Thoracic aorta (tissue), 2 donors: ENCODE measurements at regions not wholly inside any gene's neighbourhood (a gene's known extent, or its start where the extent isn't known, plus 50 kb on each side); places are given as distances from the start of the nearest gene placed in this dataset.

Source experiments
- ATAC-seq: fragments of 150-250 bp; one replicate; pipeline ENCODE4 v1.8.0; 2017; ENCODE audit warnings: low read depth; ENCODE audit not compliant: insufficient number of reproducible peaks, low FRiP score
- DNase-seq: peaks from one replicate; pipeline ENCODE4 v3.0.0-alpha.2; 2020; ENCODE audit warnings: low spot score
- H3K27ac ChIP-seq, 2 donors: fragments of 200-600 bp; sonication (generic); 1 replicate in 1 of 2; 2 replicates in 1 of 2; pipeline ENCODE4 v1.5.1; 2016; ENCODE audit warnings: mild to moderate bottlenecking in 2 of 2, moderate library complexity in 2 of 2
- H3K27me3 ChIP-seq: fragments of 200-600 bp; sonication (generic); replicated peaks from 2 replicates; pipeline ENCODE4 v1.6.0; 2016; ENCODE audit warnings: mild to moderate bottlenecking; ENCODE audit not compliant: insufficient read depth
- H3K36me3 ChIP-seq: fragments of 200-600 bp; sonication (generic); one replicate; pipeline ENCODE4 v1.5.1; 2016
- H3K4me1 ChIP-seq, 2 donors: fragments of 200-600 bp; sonication (generic); 1 replicate in 1 of 2; 2 replicates in 1 of 2; pipeline versions ENCODE4 v1.5.1 to v1.6.0; 2016; ENCODE audit warnings: low read depth in 2 of 2, mild to moderate bottlenecking in 1 of 2; ENCODE audit not compliant: control insufficient read depth in 1 of 2
- H3K4me3 ChIP-seq: fragments of 200-600 bp; sonication (generic); 2 replicates; pipeline ENCODE4 v1.5.1; 2016; ENCODE audit warnings: mild to moderate bottlenecking
- H3K9me3 ChIP-seq: fragments of 200-600 bp; sonication (generic); 2 replicates; pipeline ENCODE4 v1.5.1; 2016
- CTCF ChIP-seq: fragments of 200-600 bp; sonication (generic); IDR thresholded peaks from one replicate; pipeline ENCODE4 v1.5.1; 2019; ENCODE audit warnings: antibody characterized with exemption

DNA sequence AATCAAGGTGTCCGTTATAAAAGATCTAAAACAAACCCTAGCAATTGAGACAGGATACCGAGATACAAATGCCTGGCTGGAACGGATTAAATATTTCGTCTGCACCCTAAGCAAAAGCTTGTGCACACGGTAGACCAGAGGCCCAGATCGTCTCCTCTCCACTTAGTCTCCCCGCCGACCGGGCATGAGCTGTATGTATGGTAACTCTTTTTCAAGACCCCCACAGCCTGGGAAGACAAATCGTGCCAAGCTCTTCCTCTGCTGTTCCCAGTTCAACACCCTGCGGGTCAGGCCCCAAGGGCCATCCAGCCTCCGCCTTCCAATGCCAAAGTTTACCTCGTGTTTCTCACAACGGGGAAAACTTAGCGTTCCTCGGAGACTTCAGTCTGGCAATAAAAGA lies 285.7 kb upstream of the GALNT17 start:
- H3K4me1 ChIP-seq: no peaks in the 10 kb centered on the region
- H3K27ac ChIP-seq: no peak overlapping the region
- H3K36me3 ChIP-seq: no peaks in the 10 kb centered on the region
- H3K9me3 ChIP-seq: peaks cover 4% of the 10 kb centered on the region
- H3K27me3 ChIP-seq: no peaks in the 10 kb centered on the region
- DNase-seq (no peak), ATAC-seq (no peak)
- no peak overlapping the region for H3K4me3 ChIP-seq
- no peak for TF ChIP-seq CTCF

GRCh38 chr7:70849580-70850235 lies 282.2 kb upstream of the GALNT17 start:
- DNase-seq (no peak), ATAC-seq (no peak)
- no peaks in the 10 kb centered on the region for H3K27me3 ChIP-seq
- H3K36me3 ChIP-seq: no peaks in the 10 kb centered on the region
- H3K27ac ChIP-seq: no peak overlapping the region
- no peaks in the 10 kb centered on the region for H3K4me1 ChIP-seq
- TF ChIP-seq CTCF: no peak
- no peak overlapping the region for H3K4me3 ChIP-seq
- peaks cover 4% of the 10 kb centered on the region for H3K9me3 ChIP-seq

GRCh38 chr7:70855373-70855772 lies 276.6 kb upstream of the GALNT17 start:
- ATAC-seq: no peak
- no peak overlapping the region for H3K27ac ChIP-seq
- H3K9me3 ChIP-seq: no peaks in the 10 kb centered on the region
- no peak overlapping the region for H3K4me3 ChIP-seq
- H3K4me1 ChIP-seq: no peaks in the 10 kb centered on the region
- no peaks in the 10 kb centered on the region for H3K36me3 ChIP-seq
- H3K27me3 ChIP-seq: no peaks in the 10 kb centered on the region
- no peak for TF ChIP-seq CTCF
- no peak for DNase-seq

DNA sequence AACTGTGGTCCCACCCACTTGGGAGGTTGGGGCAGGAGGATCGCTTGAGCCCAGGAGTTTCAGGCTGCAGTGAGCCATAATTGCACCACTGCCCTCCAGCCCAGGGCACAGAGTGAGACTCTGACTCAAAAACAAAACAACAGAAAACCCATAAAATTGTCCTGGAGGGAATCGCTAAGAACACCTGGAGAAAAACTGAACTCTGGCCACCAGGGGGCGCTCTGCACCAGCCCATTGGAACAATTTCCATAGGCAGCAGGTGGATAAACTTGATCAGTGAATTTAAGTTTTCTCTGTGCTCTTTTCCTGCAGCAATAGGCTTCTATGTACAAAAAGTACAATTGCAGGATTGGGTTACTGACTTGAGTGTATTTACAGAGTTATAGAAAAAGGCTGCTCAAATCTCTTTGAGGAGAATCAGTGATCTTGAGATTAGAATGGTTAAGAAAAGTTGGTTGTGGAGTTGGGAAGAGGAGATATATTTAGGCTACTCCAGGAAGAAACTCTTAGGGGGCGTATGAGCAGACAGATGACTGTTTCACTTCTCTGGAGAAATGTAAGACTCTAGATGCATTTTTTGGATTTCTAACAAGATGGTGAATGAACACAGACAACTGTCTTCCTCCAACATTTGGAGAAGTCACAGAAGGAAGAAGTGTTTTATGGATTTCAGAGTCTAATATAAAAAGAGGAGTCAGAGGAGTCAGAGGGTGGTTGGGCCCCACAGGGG lies 274.9 kb upstream of the GALNT17 start:
- ATAC-seq (no peak), DNase-seq (no peak)
- Histone ChIP-seq H3K36me3 (no peaks in the 10 kb centered on the region), H3K27ac (no peak overlapping the region), H3K27me3 (no peaks in the 10 kb centered on the region), H3K9me3 (no peaks in the 10 kb centered on the region), H3K4me3 (no peak overlapping the region), H3K4me1 (no peaks in the 10 kb centered on the region)
- TF ChIP-seq CTCF: peak; percentile 89

DNA sequence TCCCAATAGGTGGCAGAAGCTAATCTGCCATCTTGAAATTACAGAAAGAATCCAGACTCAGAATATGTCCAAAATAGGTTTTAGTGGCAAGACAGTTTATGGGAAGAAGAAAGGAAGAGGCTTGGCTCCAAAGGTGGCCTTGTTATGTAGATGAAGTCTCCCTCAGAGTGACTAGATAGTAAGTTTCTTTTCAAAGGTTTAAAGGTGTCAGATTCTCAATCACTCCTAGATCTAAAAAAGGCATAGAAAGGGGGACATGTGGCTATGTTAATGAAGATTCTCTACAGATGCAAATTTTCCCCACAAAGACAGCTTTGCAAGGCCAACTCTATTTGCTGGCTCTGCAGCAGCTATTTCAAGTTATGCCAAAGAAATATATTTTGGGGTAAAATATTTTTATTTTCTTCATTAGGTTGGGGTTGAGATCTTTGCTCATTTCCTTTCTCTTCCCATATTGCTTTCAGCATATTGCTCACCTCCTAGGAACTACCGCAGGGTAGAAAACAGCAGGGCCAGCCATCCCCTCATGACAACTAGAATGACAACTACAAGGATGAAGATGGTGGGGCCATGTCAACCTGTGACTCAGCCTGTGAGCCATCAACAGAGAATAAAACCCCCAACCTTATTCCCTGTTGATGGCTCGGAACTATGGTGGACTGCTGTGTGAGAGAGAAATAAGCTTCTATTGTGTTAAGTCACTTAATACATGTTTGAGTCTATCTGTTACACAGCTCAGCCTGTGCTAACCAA lies 274.0 kb upstream of the GALNT17 start:
- no peaks in the 10 kb centered on the region for H3K27me3 ChIP-seq
- no peak for ATAC-seq
- no peaks in the 10 kb centered on the region for H3K9me3 ChIP-seq
- H3K36me3 ChIP-seq: no peaks in the 10 kb centered on the region
- DNase-seq: no peak
- H3K4me3 ChIP-seq: no peak overlapping the region
- no peak overlapping the region for H3K27ac ChIP-seq
- no peak for TF ChIP-seq CTCF
- no peaks in the 10 kb centered on the region for H3K4me1 ChIP-seq
